ENCODE measurements at regions not wholly inside any gene's neighbourhood (a gene's known extent, or its start where the extent isn't known, plus 50 kb on each side); places are given as distances from the start of the nearest gene placed in this dataset.

- no peak for TF ChIP-seq ZFX (IDR thresholded peaks at IDR 0.05)
- TF ChIP-seq CTCF (conservative IDR thresholded peaks at IDR 0.05), result no peak
Measured at GRCh38 chr3:74287557-74287956, 326.9 kb downstream of the CNTN3 start.

Measured in C4-2B (cell line).